ENCODE measurements at regions not wholly inside any gene's neighbourhood (a gene's known extent, or its start where the extent isn't known, plus 50 kb on each side); places are given as distances from the start of the nearest gene placed in this dataset.

GRCh38 chr6:92460133-92460532 is 959.2 kb downstream of the EPHA7 start:
- H3K27ac Mint-ChIP-seq = no peak overlapping the region
- H3K4me3 Mint-ChIP-seq = no peak overlapping the region
- H3K36me3 Mint-ChIP-seq (ENCODE audit: low read depth) = no peaks in the 10 kb centered on the region
- H3K27me3 Mint-ChIP-seq (ENCODE audit: low read depth) = no peaks in the 10 kb centered on the region
- H3K4me1 Mint-ChIP-seq = no peaks in the 10 kb centered on the region
- peaks cover 3% of the 10 kb centered on the region for H3K9me3 Mint-ChIP-seq
- no peak for TF ChIP-seq CTCF (IDR thresholded peaks at IDR 0.05; ENCODE audit: unreplicated experiment in 3 of 3)

GRCh38 chr6:92459606-92460005 is 959.8 kb downstream of the EPHA7 start:
- H3K4me3 Mint-ChIP-seq = no peak overlapping the region
- H3K27ac Mint-ChIP-seq = no peak overlapping the region
- no peaks in the 10 kb centered on the region for H3K4me1 Mint-ChIP-seq

GRCh38 chr6:92446052-92446451 is 973.3 kb downstream of the EPHA7 start:
- Mint-ChIP-seq H3K36me3 (ENCODE audit: low read depth) (no peaks in the 10 kb centered on the region), H3K4me3 (no peak overlapping the region), H3K9me3 (peaks cover 7% of the 10 kb centered on the region), H3K4me1 (no peaks in the 10 kb centered on the region), H3K27me3 (ENCODE audit: low read depth) (peaks cover 3% of the 10 kb centered on the region), H3K27ac (peak overlapping the region in 1 of 3 experiments; percentile 21)
- no peak for TF ChIP-seq CTCF (IDR thresholded peaks at IDR 0.05; ENCODE audit: unreplicated experiment in 3 of 3)

More at GRCh38 chr6:92459606-92460005, 959.8 kb downstream of the EPHA7 start:
- H3K27me3 Mint-ChIP-seq (ENCODE audit: low read depth) = no peaks in the 10 kb centered on the region
- H3K9me3 Mint-ChIP-seq = peaks cover 3% of the 10 kb centered on the region
- TF ChIP-seq CTCF (IDR thresholded peaks at IDR 0.05; ENCODE audit: unreplicated experiment in 3 of 3) = no peak
- H3K36me3 Mint-ChIP-seq (ENCODE audit: low read depth) = no peaks in the 10 kb centered on the region

- Mint-ChIP-seq H3K27ac (no peak overlapping the region), H3K4me3 (no peak overlapping the region), H3K27me3 (ENCODE audit: low read depth) (no peaks in the 10 kb centered on the region), H3K36me3 (ENCODE audit: low read depth) (no peaks in the 10 kb centered on the region), H3K4me1 (no peaks in the 10 kb centered on the region), H3K9me3 (no peaks in the 10 kb centered on the region)
- TF ChIP-seq CTCF (IDR thresholded peaks at IDR 0.05; ENCODE audit: unreplicated experiment in 3 of 3) = no peak
Measured at GRCh38 chr6:92433911-92434310, 985.4 kb downstream of the EPHA7 start.

GRCh38 chr6:92431502-92431901 is 987.9 kb downstream of the EPHA7 start:
- Mint-ChIP-seq H3K4me1 (no peaks in the 10 kb centered on the region), H3K36me3 (ENCODE audit: low read depth) (no peaks in the 10 kb centered on the region), H3K27me3 (ENCODE audit: low read depth) (no peaks in the 10 kb centered on the region), H3K4me3 (no peak overlapping the region), H3K27ac (no peak overlapping the region), H3K9me3 (peaks cover 2% of the 10 kb centered on the region)
- no peak for TF ChIP-seq CTCF (IDR thresholded peaks at IDR 0.05; ENCODE audit: unreplicated experiment in 3 of 3)

GRCh38 chr6:92428448-92428847 is 990.9 kb downstream of the EPHA7 start:
- peaks cover 8% of the 10 kb centered on the region for H3K9me3 Mint-ChIP-seq
- no peak overlapping the region for H3K4me3 Mint-ChIP-seq
- no peaks in the 10 kb centered on the region for H3K4me1 Mint-ChIP-seq
- no peak for TF ChIP-seq CTCF (IDR thresholded peaks at IDR 0.05; ENCODE audit: unreplicated experiment in 3 of 3)
- no peak overlapping the region for H3K27ac Mint-ChIP-seq
- H3K27me3 Mint-ChIP-seq (ENCODE audit: low read depth) = no peaks in the 10 kb centered on the region
- H3K36me3 Mint-ChIP-seq (ENCODE audit: low read depth) = no peaks in the 10 kb centered on the region

Measured in nephron (organoid).